ENCODE measurements at regions not wholly inside any gene's neighbourhood (a gene's known extent, or its start where the extent isn't known, plus 50 kb on each side); places are given as distances from the start of the nearest gene placed in this dataset.

DNA sequence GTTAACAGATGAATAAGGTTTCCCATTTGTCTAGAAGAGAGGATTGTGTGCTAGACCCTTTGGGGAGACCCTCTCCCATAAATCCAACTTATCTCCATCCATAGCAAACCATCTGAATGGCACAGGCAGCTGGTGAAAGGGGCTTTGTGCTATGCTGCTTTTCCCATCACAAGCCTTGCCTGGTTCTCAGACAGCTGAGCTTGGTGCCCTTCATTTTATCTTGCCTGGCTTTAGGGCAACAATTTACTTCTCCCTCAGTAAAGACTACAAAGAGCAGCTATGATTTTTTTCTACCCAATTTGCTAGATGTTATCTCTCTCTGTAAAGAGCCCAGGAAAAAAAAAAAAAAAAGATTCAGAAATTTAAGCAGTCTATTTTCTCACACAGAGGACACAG lies 117.0 kb upstream of the COL21A1 start:
- CTCF ChIA-PET, result no interaction called here

DNA sequence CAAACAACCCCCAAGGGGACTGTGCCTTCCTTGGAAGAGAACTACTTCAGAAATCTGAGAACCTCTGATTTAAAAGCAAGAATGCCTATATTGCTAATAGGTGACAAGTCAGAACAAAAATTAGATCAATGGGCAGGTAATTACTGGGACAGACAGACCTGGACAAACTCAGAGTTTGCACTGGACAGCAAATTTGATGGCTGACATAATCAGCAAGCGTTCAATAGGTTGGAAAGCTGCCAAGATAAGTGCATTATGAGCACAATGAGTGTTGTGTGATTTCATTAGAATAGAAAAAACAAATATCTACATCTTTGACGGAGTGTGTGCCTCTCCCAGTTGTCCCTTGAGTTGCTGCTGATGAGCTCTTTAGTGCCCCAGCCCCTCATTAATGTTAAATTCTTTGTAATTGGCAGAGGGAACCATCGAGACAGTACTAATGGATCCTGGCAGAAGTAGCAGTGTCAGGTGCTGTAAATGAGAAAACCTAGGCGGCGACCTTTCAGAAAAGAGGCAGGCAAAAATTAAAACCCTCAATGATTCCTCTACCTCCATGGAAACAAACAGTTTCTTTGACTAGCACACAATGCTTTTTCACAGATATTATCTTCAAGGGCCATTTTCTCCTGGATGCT lies 116.5 kb upstream of the COL21A1 start:
- Histone ChIP-seq H3K36me3 (ENCODE audit: control insufficient read depth in 1 of 2, insufficient read depth in 2 of 2, low read length in 2 of 2) (no peaks in the 10 kb centered on the region), H3K9me3 (ENCODE audit: control insufficient read depth in 1 of 2, insufficient read depth in 1 of 2, low read depth in 1 of 2, low read length in 2 of 2) (no peaks in the 10 kb centered on the region), H4K20me1 (ENCODE audit: insufficient read depth) (no peaks in the 10 kb centered on the region), H3K9me2 (ENCODE audit: insufficient read depth) (no peaks in the 10 kb centered on the region), H3K9ac (ENCODE audit: low read length) (no peak overlapping the region), H3K4me1 (ENCODE audit: control insufficient read depth in 1 of 2, insufficient read depth in 2 of 2, low read length in 2 of 2) (no peaks in the 10 kb centered on the region), H3K4me3 (replicated peaks in 1 of 2; ENCODE audit: low read depth in 1 of 2, low read length in 2 of 2) (no peak overlapping the region), H3K79me2 (ENCODE audit: insufficient read depth, low read length) (no peaks in the 10 kb centered on the region), H3K27me3 (ENCODE audit: insufficient read depth, low read length) (no peaks in the 10 kb centered on the region), H3K4me2 (ENCODE audit: low read length) (no peak overlapping the region), H3K27ac (ENCODE audit: low read depth, low read length) (no peak overlapping the region), H2AFZ (ENCODE audit: low read depth, low read length, poor library complexity, severe bottlenecking) (no peak overlapping the region)
- CTCF ChIA-PET, result no interaction called here
- intact Hi-C loops (cut with micrococcal nuclease), result no loop called here
- ATAC-seq (no peak), DNase-seq (ENCODE audit: low read depth, low spot score) (no peak)
- RAD21 ChIA-PET (ENCODE audit: low non-redundant PET in 1 of 2, low total read pairs in 2 of 2, uncharacterized antibody in 2 of 2, unreplicated experiment in 2 of 2), result no interaction called here
- POLR2A ChIA-PET, result no interaction called here
- no peak for TF ChIP-seq TCF7L2 (IDR thresholded peaks at IDR 0.05; ENCODE audit: borderline replicate concordance, extremely low read depth, insufficient read depth, insufficient read length)
- no peak for TF ChIP-seq RAD21 (IDR thresholded peaks at IDR 0.05; ENCODE audit: low read depth)
- TF ChIP-seq, protein P1, sequence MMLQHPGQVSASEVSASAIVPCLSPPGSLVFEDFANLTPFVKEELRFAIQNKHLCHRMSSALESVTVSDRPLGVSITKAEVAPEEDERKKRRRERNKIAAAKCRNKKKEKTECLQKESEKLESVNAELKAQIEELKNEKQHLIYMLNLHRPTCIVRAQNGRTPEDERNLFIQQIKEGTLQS (IDR thresholded peaks at IDR 0.05), result no peak
- TF ChIP-seq SP1 (IDR thresholded peaks at IDR 0.05; ENCODE audit: low read depth), result no peak
- TF ChIP-seq ZFX (IDR thresholded peaks at IDR 0.05), result no peak
- TF ChIP-seq CEBPB (IDR thresholded peaks at IDR 0.05; ENCODE audit: low read depth), result no peak
- TF ChIP-seq, protein P2, sequence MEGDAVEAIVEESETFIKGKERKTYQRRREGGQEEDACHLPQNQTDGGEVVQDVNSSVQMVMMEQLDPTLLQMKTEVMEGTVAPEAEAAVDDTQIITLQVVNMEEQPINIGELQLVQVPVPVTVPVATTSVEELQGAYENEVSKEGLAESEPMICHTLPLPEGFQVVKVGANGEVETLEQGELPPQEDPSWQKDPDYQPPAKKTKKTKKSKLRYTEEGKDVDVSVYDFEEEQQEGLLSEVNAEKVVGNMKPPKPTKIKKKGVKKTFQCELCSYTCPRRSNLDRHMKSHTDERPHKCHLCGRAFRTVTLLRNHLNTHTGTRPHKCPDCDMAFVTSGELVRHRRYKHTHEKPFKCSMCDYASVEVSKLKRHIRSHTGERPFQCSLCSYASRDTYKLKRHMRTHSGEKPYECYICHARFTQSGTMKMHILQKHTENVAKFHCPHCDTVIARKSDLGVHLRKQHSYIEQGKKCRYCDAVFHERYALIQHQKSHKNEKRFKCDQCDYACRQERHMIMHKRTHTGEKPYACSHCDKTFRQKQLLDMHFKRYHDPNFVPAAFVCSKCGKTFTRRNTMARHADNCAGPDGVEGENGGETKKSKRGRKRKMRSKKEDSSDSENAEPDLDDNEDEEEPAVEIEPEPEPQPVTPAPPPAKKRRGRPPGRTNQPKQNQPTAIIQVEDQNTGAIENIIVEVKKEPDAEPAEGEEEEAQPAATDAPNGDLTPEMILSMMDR (IDR thresholded peaks at IDR 0.05 in 2 of 3, conservative IDR thresholded peaks at IDR 0.05 in 1 of 3; ENCODE audit: borderline replicate concordance in 1 of 3, insufficient read depth in 1 of 3, low read depth in 2 of 3, low read length in 2 of 3), result no peak
- TF ChIP-seq JUND (IDR thresholded peaks at IDR 0.05), result no peak
- no peak for TF ChIP-seq EZH2 (IDR thresholded peaks at IDR 0.05)
- no peak for TF ChIP-seq ELF1 (IDR thresholded peaks at IDR 0.05; ENCODE audit: borderline replicate concordance, low read depth)
- BruUV-seq (replicated peaks), result no TSS peak

More for the DNA sequence above, 117.0 kb upstream of the COL21A1 start:
- no peaks in the 10 kb centered on the region for H3K9me2 ChIP-seq (ENCODE audit: insufficient read depth)
- H3K27me3 ChIP-seq (ENCODE audit: insufficient read depth, low read length), result no peaks in the 10 kb centered on the region
- TF ChIP-seq ELF1 (IDR thresholded peaks at IDR 0.05; ENCODE audit: borderline replicate concordance, low read depth) (no peak), CEBPB (IDR thresholded peaks at IDR 0.05; ENCODE audit: low read depth) (no peak)
- H3K4me3 ChIP-seq (replicated peaks in 1 of 2; ENCODE audit: low read depth in 1 of 2, low read length in 2 of 2), result no peak overlapping the region
- H4K20me1 ChIP-seq (ENCODE audit: insufficient read depth), result no peaks in the 10 kb centered on the region
- ChIA-PET POLR2A (no interaction called here), RAD21 (ENCODE audit: low non-redundant PET in 1 of 2, low total read pairs in 2 of 2, uncharacterized antibody in 2 of 2, unreplicated experiment in 2 of 2) (no interaction called here)
- no peaks in the 10 kb centered on the region for H3K79me2 ChIP-seq (ENCODE audit: insufficient read depth, low read length)
- no peaks in the 10 kb centered on the region for H3K9me3 ChIP-seq (ENCODE audit: control insufficient read depth in 1 of 2, insufficient read depth in 1 of 2, low read depth in 1 of 2, low read length in 2 of 2)
- DNase-seq (ENCODE audit: low read depth, low spot score), result no peak
- no peak overlapping the region for H3K4me2 ChIP-seq (ENCODE audit: low read length)
- no peak overlapping the region for H2AFZ ChIP-seq (ENCODE audit: low read depth, low read length, poor library complexity, severe bottlenecking)
- no peaks in the 10 kb centered on the region for H3K36me3 ChIP-seq (ENCODE audit: control insufficient read depth in 1 of 2, insufficient read depth in 2 of 2, low read length in 2 of 2)
- intact Hi-C loops (cut with micrococcal nuclease), result no loop called here
- H3K9ac ChIP-seq (ENCODE audit: low read length), result no peak overlapping the region
- peaks cover 0 to under 1% of the 10 kb centered on the region in 2 experiments; a peak in 3 of 4 replicates for H3K4me1 ChIP-seq (ENCODE audit: control insufficient read depth in 1 of 2, insufficient read depth in 2 of 2, low read length in 2 of 2)
- no TSS peak for BruUV-seq (replicated peaks)
- ATAC-seq, result no peak
- H3K27ac ChIP-seq (ENCODE audit: low read depth, low read length), result no peak overlapping the region

Data from HCT116 (cell line).